Cardiac muscle cell (in vitro differentiated cells and primary cell): ENCODE measurements at regions not wholly inside any gene's neighbourhood (a gene's known extent, or its start where the extent isn't known, plus 50 kb on each side); places are given as distances from the start of the nearest gene placed in this dataset.

ENCODE experiments used
- DNase-seq, 2 donors: peaks; one replicate each; pipeline versions ENCODE4 v3.0.0 to v3.0.0-alpha.2; 2010 to 2017; ENCODE audit warnings: low read depth in 1 of 2, low spot score in 1 of 2
- H3K27ac ChIP-seq: fragments of 200-600 bp; sonication (generic); 2 replicates; pipeline ENCODE4 v1.5.1; 2016
- H3K27me3 ChIP-seq: fragments of 200-600 bp; sonication (generic); 2 replicates; pipeline ENCODE4 v1.6.0; 2016; ENCODE audit warnings: control low read depth
- H3K36me3 ChIP-seq: fragments of 200-600 bp; sonication (generic); 2 replicates; pipeline ENCODE4 v1.5.1; 2016; ENCODE audit warnings: control low read depth
- H3K4me1 ChIP-seq: fragments of 200-600 bp; sonication (generic); 2 replicates; pipeline ENCODE4 v1.8.1; 2017; ENCODE audit warnings: low read depth, mild to moderate bottlenecking, mixed run types
- H3K4me3 ChIP-seq: fragments of 200-600 bp; sonication (generic); 2 replicates; pipeline ENCODE4 v1.5.1; 2016; ENCODE audit warnings: mild to moderate bottlenecking
- H3K9me3 ChIP-seq: fragments of 200-600 bp; sonication (generic); 2 replicates; pipeline ENCODE4 v1.5.1; 2017; ENCODE audit warnings: low read depth, mild to moderate bottlenecking, control low read depth
- CTCF ChIP-seq: IDR thresholded peaks from 2 replicates; pipeline ENCODE4 v1.5.1; 2012; ENCODE audit warnings: low read depth, mild to moderate bottlenecking, low read length

DNA sequence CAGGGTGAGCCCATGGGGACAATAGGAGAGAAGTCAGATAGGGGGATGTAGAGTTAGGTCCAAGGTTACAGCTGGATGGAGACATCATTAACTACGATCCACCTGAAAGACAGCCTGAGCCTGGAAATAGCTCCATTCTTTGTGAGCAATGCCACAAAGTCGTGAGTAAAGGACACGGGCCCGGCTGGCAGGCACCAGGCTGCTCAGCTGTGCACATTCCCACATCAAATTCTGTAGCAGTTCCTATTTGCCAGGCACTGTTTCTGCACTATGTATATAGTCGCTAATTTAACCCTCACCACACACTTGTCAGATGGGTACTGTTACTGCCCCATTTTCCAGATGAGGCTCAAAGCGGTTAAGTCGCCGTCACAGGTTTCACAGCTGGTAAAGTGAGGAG is 338.0 kb upstream of the KAZN start:
- no peaks in the 10 kb centered on the region for H3K36me3 ChIP-seq
- H3K27ac ChIP-seq, result no peak overlapping the region
- DNase-seq, result no peak
- H3K9me3 ChIP-seq, result no peaks in the 10 kb centered on the region
- H3K4me3 ChIP-seq, result no peak overlapping the region
- TF ChIP-seq CTCF, result no peak
- no peaks in the 10 kb centered on the region for H3K4me1 ChIP-seq
- no peaks in the 10 kb centered on the region for H3K27me3 ChIP-seq

- Histone ChIP-seq H3K27me3 (no peaks in the 10 kb centered on the region), H3K4me1 (no peaks in the 10 kb centered on the region), H3K36me3 (no peaks in the 10 kb centered on the region), H3K9me3 (no peaks in the 10 kb centered on the region), H3K27ac (no peak overlapping the region), H3K4me3 (no peak overlapping the region)
- no peak for DNase-seq
- TF ChIP-seq CTCF, result no peak
Observed at GRCh38 chr1:14261395-14261794, 337.1 kb upstream of the KAZN start.

DNA sequence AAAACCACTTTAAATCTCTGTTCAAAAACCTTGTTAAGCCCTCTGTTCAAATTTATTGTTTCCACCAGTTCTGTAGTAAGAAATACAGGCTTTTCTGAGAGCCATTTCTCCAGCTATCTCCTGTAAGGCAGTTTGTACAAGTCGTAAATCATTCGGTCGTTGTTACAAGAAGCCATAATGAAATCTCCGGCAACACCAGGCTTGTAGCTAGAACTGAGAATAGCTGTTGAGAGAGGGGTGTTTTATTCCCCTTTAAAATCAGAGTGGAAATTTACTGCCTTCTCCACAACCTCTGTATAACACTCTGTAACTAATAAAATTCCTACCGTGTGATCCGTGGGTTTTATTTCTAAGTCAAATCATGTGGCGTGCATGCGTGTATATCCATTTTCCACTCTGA is 335.8 kb upstream of the KAZN start:
- no peaks in the 10 kb centered on the region for H3K9me3 ChIP-seq
- no peaks in the 10 kb centered on the region for H3K4me1 ChIP-seq
- no peak overlapping the region for H3K4me3 ChIP-seq
- H3K27ac ChIP-seq, result no peak overlapping the region
- no peaks in the 10 kb centered on the region for H3K27me3 ChIP-seq
- DNase-seq, result no peak
- H3K36me3 ChIP-seq, result no peaks in the 10 kb centered on the region
- no peak for TF ChIP-seq CTCF

- H3K27me3 ChIP-seq, result no peaks in the 10 kb centered on the region
- DNase-seq, result no peak
- H3K36me3 ChIP-seq, result no peaks in the 10 kb centered on the region
- H3K4me1 ChIP-seq, result no peaks in the 10 kb centered on the region
- no peak overlapping the region for H3K4me3 ChIP-seq
- no peak overlapping the region for H3K27ac ChIP-seq
- no peaks in the 10 kb centered on the region for H3K9me3 ChIP-seq
- no peak for TF ChIP-seq CTCF
Observed at GRCh38 chr1:14263225-14263624, 335.3 kb upstream of the KAZN start.

DNA sequence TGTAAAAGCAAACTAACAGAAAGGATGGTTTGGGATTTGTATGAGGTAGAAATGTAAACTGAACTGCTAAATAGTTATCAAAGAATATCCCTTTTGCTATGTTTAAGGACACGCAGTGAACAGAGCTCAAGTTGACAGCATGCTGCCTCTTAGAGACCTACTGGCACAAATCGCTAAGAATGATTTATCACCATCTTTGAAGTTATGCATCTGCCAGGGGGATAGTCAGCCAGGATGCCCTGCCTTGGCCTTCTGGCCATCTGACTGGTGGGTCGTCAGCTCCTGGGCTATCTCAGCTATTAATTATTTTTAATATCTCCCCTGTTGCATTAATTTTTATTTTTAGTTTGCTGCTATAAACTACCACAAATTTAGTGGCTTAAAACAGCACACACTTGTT is 334.8 kb upstream of the KAZN start:
- Histone ChIP-seq H3K27me3 (no peaks in the 10 kb centered on the region), H3K36me3 (no peaks in the 10 kb centered on the region), H3K4me1 (no peaks in the 10 kb centered on the region), H3K27ac (no peak overlapping the region), H3K9me3 (no peaks in the 10 kb centered on the region), H3K4me3 (no peak overlapping the region)
- TF ChIP-seq CTCF, result no peak
- no peak for DNase-seq

DNA sequence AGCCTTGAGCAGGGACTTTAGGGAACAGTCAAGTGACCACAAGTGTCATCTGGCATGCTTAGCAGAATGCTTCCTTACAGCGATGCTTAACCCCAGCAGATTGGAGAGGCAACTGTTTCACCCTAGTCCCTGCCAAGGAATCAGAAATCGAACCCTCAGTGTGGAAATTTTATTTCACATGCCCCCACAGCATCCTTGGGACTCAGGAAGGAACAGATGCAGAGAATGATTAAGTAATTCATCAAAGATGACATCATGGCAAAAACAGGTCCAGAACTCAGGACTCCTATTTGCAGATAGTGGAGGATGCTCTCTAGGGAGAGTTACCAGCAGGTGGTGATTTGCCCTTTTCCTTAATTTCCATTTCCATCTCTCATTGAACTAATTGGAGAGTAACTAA is 333.0 kb upstream of the KAZN start:
- no peak for DNase-seq
- no peak for TF ChIP-seq CTCF
- no peaks in the 10 kb centered on the region for H3K27me3 ChIP-seq
- no peaks in the 10 kb centered on the region for H3K9me3 ChIP-seq
- no peak overlapping the region for H3K4me3 ChIP-seq
- H3K4me1 ChIP-seq, result no peaks in the 10 kb centered on the region
- no peaks in the 10 kb centered on the region for H3K36me3 ChIP-seq
- H3K27ac ChIP-seq, result no peak overlapping the region
